ENCODE measurements at regions not wholly inside any gene's neighbourhood (a gene's known extent, or its start where the extent isn't known, plus 50 kb on each side); places are given as distances from the start of the nearest gene placed in this dataset.

- H3K9me3 ChIP-seq (ENCODE audit: low read depth): no peaks in the 10 kb centered on the region
- no peaks in the 10 kb centered on the region for H3K9me2 ChIP-seq (ENCODE audit: insufficient read depth)
- peaks cover 17% of the 10 kb centered on the region for H3F3A ChIP-seq (ENCODE audit: insufficient read depth)
- H3K27me3 ChIP-seq (replicated peaks; ENCODE audit: insufficient read depth): no peaks in the 10 kb centered on the region
- H3K4me2 ChIP-seq (ENCODE audit: unreplicated experiment): no peak overlapping the region
- WGBS, 2 experiments (ENCODE audit: low coverage in 1 of 2, low lambda C conversion rate in 2 of 2, missing lambda C conversion rate in 2 of 2): 87 to 96% methylated on average over 1 of the region's 1 CpG
- no peaks in the 10 kb centered on the region for H3K36me3 ChIP-seq (ENCODE audit: low read depth)
- peaks cover 28% of the 10 kb centered on the region for H3K4me1 ChIP-seq (ENCODE audit: insufficient read depth)
- no peak overlapping the region for H3K27ac ChIP-seq
- no peak overlapping the region for H3K4me3 ChIP-seq
- no peak for TF ChIP-seq EZH2 (IDR thresholded peaks at IDR 0.05; ENCODE audit: insufficient read depth, poor library complexity, severe bottlenecking)
- TF ChIP-seq EZH2phosphoT487 (IDR thresholded peaks at IDR 0.05; ENCODE audit: insufficient read depth, low read depth): no peak
- no peaks in the 10 kb centered on the region for H4K20me1 ChIP-seq (ENCODE audit: insufficient read depth)
- no peak overlapping the region for H2AFZ ChIP-seq
- in situ Hi-C loops (cut with MboI): no loop called here
- no peak overlapping the region for H3K9ac ChIP-seq
- no peaks in the 10 kb centered on the region; the same call in none of the 2 replicates for H3K79me2 ChIP-seq (ENCODE audit: insufficient read depth)
- no peak for DNase-seq
These were observed 174.0 kb downstream of the MREG start for GRCh38 chr2:215839309-215839708.

- Histone ChIP-seq H3K9ac (no peak overlapping the region), H3K9me3 (ENCODE audit: low read depth) (no peaks in the 10 kb centered on the region), H3K27ac (no peak overlapping the region), H4K20me1 (ENCODE audit: insufficient read depth) (no peaks in the 10 kb centered on the region), H2AFZ (no peak overlapping the region), H3K79me2 (ENCODE audit: insufficient read depth) (no peaks in the 10 kb centered on the region; the same call in none of the 2 replicates), H3K27me3 (replicated peaks; ENCODE audit: insufficient read depth) (no peaks in the 10 kb centered on the region), H3K36me3 (ENCODE audit: low read depth) (no peaks in the 10 kb centered on the region), H3K4me1 (ENCODE audit: insufficient read depth) (peaks cover 23% of the 10 kb centered on the region), H3K4me3 (no peak overlapping the region), H3K4me2 (ENCODE audit: unreplicated experiment) (no peak overlapping the region), H3K9me2 (ENCODE audit: insufficient read depth) (no peaks in the 10 kb centered on the region), H3F3A (ENCODE audit: insufficient read depth) (peaks cover 5% of the 10 kb centered on the region; the same call in 1 of the 2 replicates)
- in situ Hi-C loops (cut with MboI): no loop called here
- 95% methylated on average over 4 of the region's 4 CpGs for WGBS, 2 experiments (ENCODE audit: low coverage in 1 of 2, low lambda C conversion rate in 2 of 2, missing lambda C conversion rate in 2 of 2)
- no peak for DNase-seq
- TF ChIP-seq EZH2phosphoT487 (IDR thresholded peaks at IDR 0.05; ENCODE audit: insufficient read depth, low read depth): no peak
- no peak for TF ChIP-seq EZH2 (IDR thresholded peaks at IDR 0.05; ENCODE audit: insufficient read depth, poor library complexity, severe bottlenecking)
These were observed 176.5 kb downstream of the MREG start for GRCh38 chr2:215836881-215837280.

- Histone ChIP-seq H3F3A (ENCODE audit: insufficient read depth) (peaks cover 18% of the 10 kb centered on the region), H3K4me3 (no peak overlapping the region), H3K79me2 (ENCODE audit: insufficient read depth) (no peaks in the 10 kb centered on the region; the same call in 1 of the 2 replicates), H2AFZ (no peak overlapping the region), H3K4me2 (ENCODE audit: unreplicated experiment) (no peak overlapping the region), H4K20me1 (ENCODE audit: insufficient read depth) (no peaks in the 10 kb centered on the region), H3K27me3 (replicated peaks; ENCODE audit: insufficient read depth) (no peaks in the 10 kb centered on the region), H3K9me3 (ENCODE audit: low read depth) (no peaks in the 10 kb centered on the region), H3K4me1 (ENCODE audit: insufficient read depth) (peaks cover 29% of the 10 kb centered on the region), H3K27ac (no peak overlapping the region), H3K9me2 (ENCODE audit: insufficient read depth) (no peaks in the 10 kb centered on the region), H3K36me3 (ENCODE audit: low read depth) (no peaks in the 10 kb centered on the region), H3K9ac (no peak overlapping the region)
- WGBS, 2 experiments (ENCODE audit: low coverage in 1 of 2, low lambda C conversion rate in 2 of 2, missing lambda C conversion rate in 2 of 2): 94 to 98% methylated on average over 1 of the region's 1 CpG
- no peak for TF ChIP-seq EZH2phosphoT487 (IDR thresholded peaks at IDR 0.05; ENCODE audit: insufficient read depth, low read depth)
- no peak for TF ChIP-seq EZH2 (IDR thresholded peaks at IDR 0.05; ENCODE audit: insufficient read depth, poor library complexity, severe bottlenecking)
- no peak for DNase-seq
- in situ Hi-C loops (cut with MboI): no loop called here
These were observed 177.7 kb downstream of the MREG start for GRCh38 chr2:215835657-215836056.

GRCh38 chr2:215835231-215835630, 178.1 kb downstream of the MREG start:
- Histone ChIP-seq H4K20me1 (ENCODE audit: insufficient read depth) (no peaks in the 10 kb centered on the region), H2AFZ (no peak overlapping the region), H3K4me1 (ENCODE audit: insufficient read depth) (peaks cover 33% of the 10 kb centered on the region), H3K9ac (no peak overlapping the region), H3K36me3 (ENCODE audit: low read depth) (no peaks in the 10 kb centered on the region), H3K27me3 (replicated peaks; ENCODE audit: insufficient read depth) (no peaks in the 10 kb centered on the region), H3K4me3 (no peak overlapping the region), H3K9me3 (ENCODE audit: low read depth) (no peaks in the 10 kb centered on the region), H3K27ac (no peak overlapping the region), H3K4me2 (ENCODE audit: unreplicated experiment) (no peak overlapping the region), H3K79me2 (ENCODE audit: insufficient read depth) (no peaks in the 10 kb centered on the region; the same call in 1 of the 2 replicates), H3F3A (ENCODE audit: insufficient read depth) (peaks cover 19% of the 10 kb centered on the region), H3K9me2 (ENCODE audit: insufficient read depth) (no peaks in the 10 kb centered on the region)
- TF ChIP-seq EZH2phosphoT487 (IDR thresholded peaks at IDR 0.05; ENCODE audit: insufficient read depth, low read depth) (no peak), EZH2 (IDR thresholded peaks at IDR 0.05; ENCODE audit: insufficient read depth, poor library complexity, severe bottlenecking) (no peak)
- in situ Hi-C loops (cut with MboI): no loop called here
- whole genome bisulfite sequencing, 2 experiments (ENCODE audit: low coverage in 1 of 2, low lambda C conversion rate in 2 of 2, missing lambda C conversion rate in 2 of 2): 94 to 100% methylated on average over 1 of the region's 1 CpG
- DNase-seq: no peak
